ENCODE measurements at regions not wholly inside any gene's neighbourhood (a gene's known extent, or its start where the extent isn't known, plus 50 kb on each side); places are given as distances from the start of the nearest gene placed in this dataset.
"Not testable (repeated sequence)": the region's sequence is repeated elsewhere in the genome, so short reads cannot be mapped to it uniquely, and the experiment has no call there.

DNA sequence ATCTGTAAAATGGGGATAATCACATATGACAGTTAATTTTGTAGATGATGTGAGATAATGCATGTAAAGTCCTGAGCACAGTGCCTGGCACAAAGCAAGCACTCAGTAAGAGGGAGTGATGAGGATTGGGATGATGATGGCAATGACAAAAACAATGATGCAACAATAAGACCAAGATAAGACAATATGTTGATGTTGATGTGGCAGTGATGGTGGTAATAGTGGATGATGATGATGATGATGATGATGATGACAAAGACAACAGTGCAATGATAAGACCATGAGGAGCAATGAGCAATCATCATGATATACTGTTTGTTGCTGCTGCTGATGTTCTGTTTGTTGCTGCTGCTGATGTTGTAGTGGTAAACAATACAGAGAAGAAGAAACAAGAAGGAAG lies 344.1 kb downstream of the NPIPA8 start:
- no peak for DNase-seq (ENCODE audit: low read depth in 4 of 4, low spot score in 2 of 4)

- no peak for DNase-seq (ENCODE audit: low read depth in 4 of 4, low spot score in 2 of 4)
These were observed 347.3 kb downstream of the NPIPA8 start for GRCh38 chr16:17989255-17989654.

GRCh38 chr16:17988839-17989238 lies 347.7 kb downstream of the NPIPA8 start:
- DNase-seq (ENCODE audit: low read depth in 4 of 4, low spot score in 2 of 4) = no peak

DNA sequence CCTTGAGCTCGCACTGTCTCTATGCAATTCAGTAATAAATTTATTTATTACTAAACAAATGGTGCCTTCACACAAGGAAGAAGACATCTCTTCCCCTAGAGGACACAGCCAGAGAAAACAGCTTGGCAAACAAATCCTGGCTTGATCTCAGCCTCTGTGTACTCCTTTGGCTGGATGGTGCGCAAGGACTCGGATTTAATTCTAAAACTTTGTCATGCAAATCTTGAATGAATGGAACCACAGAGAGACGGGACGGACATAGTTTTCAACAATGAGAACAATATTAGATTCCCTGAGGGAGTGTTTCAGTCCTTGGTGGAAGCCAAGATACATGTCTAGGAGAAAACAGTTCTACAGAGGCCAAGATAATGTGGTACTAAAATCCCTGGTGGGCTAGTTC lies 349.5 kb downstream of the NPIPA8 start:
- no peak for DNase-seq (ENCODE audit: low read depth in 4 of 4, low spot score in 2 of 4)

DNA sequence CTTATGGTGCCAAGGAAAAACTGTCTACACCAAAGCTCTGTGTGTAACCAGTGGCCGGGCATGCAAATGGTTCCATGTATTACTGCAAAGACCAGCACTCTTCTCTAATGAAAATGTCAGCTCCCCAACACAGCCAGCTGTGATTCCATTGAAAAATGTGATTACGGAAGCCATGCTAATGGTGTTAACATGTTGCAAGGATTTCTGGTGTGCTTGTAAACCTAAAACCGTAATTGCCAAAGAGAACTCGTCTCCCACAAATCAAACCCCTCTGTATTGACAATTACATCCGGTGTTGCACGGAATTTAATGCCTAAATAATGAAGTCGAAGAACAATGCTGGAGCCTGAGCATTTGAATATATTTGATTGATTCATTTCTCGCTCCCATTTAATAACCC lies 351.7 kb downstream of the NPIPA8 start:
- DNase-seq (ENCODE audit: low read depth in 4 of 4, low spot score in 2 of 4) = no peak

DNA sequence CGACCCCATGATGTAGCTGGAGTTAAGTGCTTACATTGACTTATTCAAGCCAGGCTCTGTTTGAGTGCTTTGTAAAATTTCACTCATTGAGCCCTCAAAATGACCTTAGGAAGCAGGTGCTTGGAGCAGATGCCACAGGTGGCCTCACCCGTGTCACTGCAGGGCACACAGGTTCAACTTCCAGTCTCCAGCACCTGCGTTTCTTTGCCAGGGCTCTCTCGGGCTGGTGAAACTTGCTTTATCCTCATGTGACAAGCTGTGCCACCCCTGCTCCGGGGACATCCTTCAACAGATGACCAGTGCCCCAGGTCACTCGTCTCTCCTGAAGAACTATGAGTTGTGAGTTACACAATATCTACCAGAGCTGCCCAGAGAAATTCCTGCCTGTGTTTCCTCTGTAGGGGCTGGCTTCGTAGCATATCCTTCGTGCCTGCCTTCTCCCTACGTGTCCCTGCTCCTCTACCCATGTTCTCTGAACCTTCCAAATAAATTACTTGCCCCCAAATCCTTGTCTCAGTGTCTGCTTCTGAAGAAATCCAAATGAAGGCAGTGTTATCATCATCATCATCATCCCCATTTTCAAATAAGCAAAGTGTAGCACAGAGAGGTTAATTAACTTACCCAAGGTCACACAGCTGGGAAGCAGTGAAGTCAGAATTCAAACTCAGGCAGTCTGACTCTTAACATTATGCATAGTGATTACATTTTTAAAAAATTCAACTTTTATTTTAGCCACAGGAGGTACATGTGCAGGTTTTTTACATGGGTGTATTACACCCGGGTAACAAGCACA lies 352.5 kb downstream of the NPIPA8 start:
- DNase-seq (ENCODE audit: low read depth in 4 of 4, low spot score in 2 of 4) = no peak

DNA sequence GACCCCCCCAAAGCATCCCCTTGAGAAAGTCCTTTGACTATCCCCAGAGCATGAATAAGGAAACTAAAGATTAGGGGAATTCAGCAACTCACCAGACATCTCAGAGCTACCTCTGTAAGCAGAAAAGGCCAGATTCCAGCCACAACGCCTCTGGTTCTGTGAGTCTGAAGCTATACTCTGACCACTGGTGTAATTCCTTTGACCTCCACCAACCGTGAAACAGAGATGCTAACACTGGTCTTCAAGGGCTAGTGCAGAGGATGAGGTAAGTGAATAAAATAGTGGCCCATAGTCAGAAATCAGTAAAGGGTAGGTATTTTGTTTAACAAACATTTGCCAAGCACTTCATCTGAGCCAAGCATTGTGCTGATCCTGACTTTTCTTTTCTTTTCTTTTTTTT lies 353.4 kb downstream of the NPIPA8 start:
- DNase-seq (ENCODE audit: low read depth in 4 of 4, low spot score in 2 of 4) = no peak

- no peak for DNase-seq (ENCODE audit: low read depth in 4 of 4, low spot score in 2 of 4)
These were observed 359.3 kb downstream of the NPIPA8 start for GRCh38 chr16:17977260-17977659.

- no peak for DNase-seq (ENCODE audit: low read depth in 4 of 4, low spot score in 2 of 4)
These were observed 364.0 kb downstream of the NPIPA8 start for GRCh38 chr16:17972460-17972943.

GRCh38 chr16:17970816-17971331 lies 365.7 kb downstream of the NPIPA8 start:
- DNase-seq (ENCODE audit: low read depth in 4 of 4, low spot score in 2 of 4) = no peak

DNA sequence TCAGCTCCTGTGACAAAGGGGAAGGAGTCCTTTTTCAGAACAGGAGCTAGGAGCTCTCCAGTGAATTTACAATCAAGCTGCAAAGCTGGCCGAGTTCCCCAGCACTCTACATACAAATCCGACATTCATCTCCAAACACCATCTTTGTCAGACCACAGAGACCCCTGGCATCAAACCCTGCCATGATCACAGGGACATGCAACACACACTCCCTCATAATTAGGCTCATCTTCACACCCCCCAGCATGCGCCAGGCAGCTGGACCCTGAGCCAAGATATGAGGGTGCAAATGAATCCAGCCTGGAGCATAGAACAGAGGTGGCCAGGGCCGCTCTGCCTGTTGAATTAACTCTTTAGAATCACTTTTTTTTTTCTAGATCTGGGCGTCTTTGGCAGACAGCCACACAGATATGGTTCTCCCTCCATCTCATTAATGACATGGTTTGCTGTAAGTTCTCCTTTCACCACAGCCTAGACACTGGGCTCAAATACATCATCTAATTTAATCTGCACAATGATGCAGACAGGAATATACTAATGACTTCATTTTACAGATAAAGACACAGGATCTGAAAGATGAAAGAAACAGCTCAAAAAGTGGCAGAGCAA lies 366.3 kb downstream of the NPIPA8 start:
- DNase-seq (ENCODE audit: low read depth in 4 of 4, low spot score in 2 of 4) = no peak

DNA sequence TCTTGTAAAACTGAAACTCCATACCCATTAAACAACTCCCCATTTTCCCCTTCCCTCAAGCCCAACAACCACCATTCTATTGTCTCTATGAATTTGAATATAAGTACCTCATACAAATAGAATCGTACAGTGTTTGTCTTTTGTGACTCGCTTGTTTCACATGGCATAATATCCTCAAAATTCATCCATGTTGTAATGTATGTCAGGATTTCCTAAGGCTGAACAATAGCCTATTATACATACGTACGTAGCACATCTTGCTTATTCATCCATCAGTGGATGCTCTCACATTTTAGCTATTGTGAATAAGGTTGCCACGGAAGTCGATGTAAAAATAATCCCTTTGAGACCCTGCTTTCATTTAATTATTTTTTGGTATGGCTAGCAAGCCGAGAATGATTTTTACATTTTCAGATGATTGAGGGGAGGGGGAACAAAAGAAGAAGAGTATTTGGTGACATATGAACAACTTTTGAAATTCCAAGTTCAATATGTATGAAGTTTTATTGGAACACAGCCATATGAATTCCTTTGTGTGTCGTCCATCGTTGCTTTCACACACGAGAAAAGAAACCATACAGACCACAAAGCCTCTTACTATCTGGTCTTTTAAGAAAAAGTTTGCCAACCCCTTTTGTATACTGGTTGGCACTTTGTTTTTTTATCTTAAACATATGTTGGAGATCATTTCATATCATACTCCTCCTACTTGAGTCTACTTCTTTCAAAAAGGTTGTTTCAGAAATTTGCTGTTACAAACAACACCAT lies 371.2 kb downstream of the NPIPA8 start:
- DNase-seq (ENCODE audit: low read depth in 4 of 4, low spot score in 2 of 4) = no peak

DNA sequence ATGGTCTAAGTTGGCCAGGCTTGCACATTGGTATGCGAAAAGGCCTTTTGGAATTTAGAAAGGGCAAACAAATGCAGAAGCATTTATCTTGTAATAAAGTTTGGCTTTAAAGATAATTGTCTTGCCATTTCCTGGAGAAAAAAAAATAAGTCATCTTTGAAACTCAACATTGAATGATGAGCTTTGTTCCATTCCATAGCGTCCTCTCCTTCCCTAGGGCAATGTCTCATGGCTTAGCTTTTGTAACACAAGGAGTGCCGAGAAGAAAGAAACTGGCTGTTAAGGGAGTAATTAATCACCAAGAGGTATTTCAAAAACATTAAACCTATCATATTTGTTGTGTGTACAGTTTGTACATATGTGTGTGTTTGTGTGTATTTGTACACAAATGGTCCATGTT lies 372.3 kb downstream of the NPIPA8 start:
- DNase-seq (ENCODE audit: low read depth in 4 of 4, low spot score in 2 of 4) = no peak

- no peak for DNase-seq (ENCODE audit: low read depth in 4 of 4, low spot score in 2 of 4)
These were observed 373.2 kb downstream of the NPIPA8 start for GRCh38 chr16:17963185-17963836.

DNA sequence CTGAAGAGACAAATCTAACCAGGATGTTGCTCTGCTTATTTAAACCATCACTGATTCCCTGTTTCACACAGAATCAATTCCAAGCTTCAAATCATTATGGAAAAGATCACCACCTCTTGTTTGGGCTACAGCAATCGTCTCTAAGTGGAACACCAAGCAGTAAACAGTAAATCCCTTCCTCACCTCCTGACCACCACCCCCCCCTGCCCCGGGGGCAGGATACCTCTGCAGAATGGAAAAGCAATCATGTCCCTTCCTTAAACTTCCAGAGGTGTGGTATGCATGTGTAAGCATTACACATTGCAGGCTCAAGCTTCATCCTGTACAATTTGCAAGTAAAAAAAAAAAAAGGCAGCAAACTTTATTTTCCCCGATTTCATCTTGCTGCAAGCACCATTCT lies 373.8 kb downstream of the NPIPA8 start:
- DNase-seq (ENCODE audit: low read depth in 4 of 4, low spot score in 2 of 4) = no peak

GRCh38 chr16:17961822-17962221 lies 374.7 kb downstream of the NPIPA8 start:
- not testable (repeated sequence) for DNase-seq (ENCODE audit: low read depth in 4 of 4, low spot score in 2 of 4)

GRCh38 chr16:17951378-17951777 lies 385.2 kb downstream of the NPIPA8 start:
- no peak for DNase-seq (ENCODE audit: low read depth in 4 of 4, low spot score in 2 of 4)

DNA sequence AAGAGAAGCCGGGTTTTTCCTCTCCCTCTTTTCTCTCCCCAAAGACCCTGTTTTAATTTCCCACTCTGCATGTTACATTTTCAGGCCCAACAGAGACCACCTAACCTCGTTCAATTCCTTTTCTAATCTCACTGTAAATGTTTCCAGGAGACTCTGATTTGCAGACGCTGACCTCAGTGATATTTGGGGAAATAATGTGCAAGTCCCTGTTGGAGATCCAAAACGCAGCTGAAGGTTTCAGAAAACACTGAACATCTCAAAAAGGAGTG lies 386.6 kb downstream of the NPIPA8 start:
- no peak for DNase-seq (ENCODE audit: low read depth in 4 of 4, low spot score in 2 of 4)

- no peak for DNase-seq (ENCODE audit: low read depth in 4 of 4, low spot score in 2 of 4)
These were observed 387.2 kb downstream of the NPIPA8 start for GRCh38 chr16:17949141-17949981.

- DNase-seq (ENCODE audit: low read depth in 4 of 4, low spot score in 2 of 4) = no peak
These were observed 388.9 kb downstream of the NPIPA8 start for GRCh38 chr16:17947637-17948036.
